ENCODE measurements at regions not wholly inside any gene's neighbourhood (a gene's known extent, or its start where the extent isn't known, plus 50 kb on each side); places are given as distances from the start of the nearest gene placed in this dataset.
"Not testable (repeated sequence)": the region's sequence is repeated elsewhere in the genome, so short reads cannot be mapped to it uniquely, and the experiment has no call there.

GRCh38 chr4:10213481-10213880 is 96.9 kb upstream of the WDR1 start:
- H3K4me3 Mint-ChIP-seq; CTCF ChIA-PET; H3K27me3 Mint-ChIP-seq (ENCODE audit: low read depth); H3K36me3 Mint-ChIP-seq (ENCODE audit: low read depth); intact Hi-C loops (cut with micrococcal nuclease); H3K4me1 Mint-ChIP-seq (ENCODE audit: low read depth); H3K9me3 Mint-ChIP-seq; H3K27ac Mint-ChIP-seq; DNase-seq: not testable (repeated sequence)

- no peaks in the 10 kb centered on the region for H3K36me3 Mint-ChIP-seq (ENCODE audit: low read depth)
- H3K4me3 Mint-ChIP-seq = no peak overlapping the region
- no peaks in the 10 kb centered on the region for H3K9me3 Mint-ChIP-seq
- intact Hi-C loops (cut with micrococcal nuclease) = no loop called here
- no peaks in the 10 kb centered on the region for H3K4me1 Mint-ChIP-seq (ENCODE audit: low read depth)
- H3K27ac Mint-ChIP-seq = no peak overlapping the region
- no peaks in the 10 kb centered on the region for H3K27me3 Mint-ChIP-seq (ENCODE audit: low read depth)
- CTCF ChIA-PET = no interaction called here
- DNase-seq = no peak
Measured at GRCh38 chr4:10212901-10213300, 96.3 kb upstream of the WDR1 start.

GRCh38 chr4:10212400-10212799 is 95.8 kb upstream of the WDR1 start:
- Mint-ChIP-seq H3K27ac (no peak overlapping the region), H3K4me3 (no peak overlapping the region), H3K9me3 (no peaks in the 10 kb centered on the region), H3K27me3 (ENCODE audit: low read depth) (no peaks in the 10 kb centered on the region), H3K36me3 (ENCODE audit: low read depth) (no peaks in the 10 kb centered on the region), H3K4me1 (ENCODE audit: low read depth) (no peaks in the 10 kb centered on the region)
- intact Hi-C loops (cut with micrococcal nuclease) = no loop called here
- no peak for DNase-seq
- CTCF ChIA-PET = no interaction called here

- no peak overlapping the region for H3K4me3 Mint-ChIP-seq
- H3K27ac Mint-ChIP-seq = no peak overlapping the region
- no peak for DNase-seq
- no peaks in the 10 kb centered on the region for H3K4me1 Mint-ChIP-seq (ENCODE audit: low read depth)
- CTCF ChIA-PET = no interaction called here
- no peaks in the 10 kb centered on the region for H3K9me3 Mint-ChIP-seq
- H3K36me3 Mint-ChIP-seq (ENCODE audit: low read depth) = no peaks in the 10 kb centered on the region
- H3K27me3 Mint-ChIP-seq (ENCODE audit: low read depth) = no peaks in the 10 kb centered on the region
- intact Hi-C loops (cut with micrococcal nuclease) = no loop called here
Measured at GRCh38 chr4:10207116-10207515, 90.5 kb upstream of the WDR1 start.

GRCh38 chr4:10205223-10205622 is 88.6 kb upstream of the WDR1 start:
- Mint-ChIP-seq H3K4me3 (no peak overlapping the region), H3K27ac (no peak overlapping the region), H3K4me1 (ENCODE audit: low read depth) (no peaks in the 10 kb centered on the region), H3K9me3 (no peaks in the 10 kb centered on the region), H3K27me3 (ENCODE audit: low read depth) (no peaks in the 10 kb centered on the region), H3K36me3 (ENCODE audit: low read depth) (no peaks in the 10 kb centered on the region)
- DNase-seq = no peak
- intact Hi-C loops (cut with micrococcal nuclease) = no loop called here
- CTCF ChIA-PET = no interaction called here

GRCh38 chr4:10204401-10205058 is 87.9 kb upstream of the WDR1 start:
- no peaks in the 10 kb centered on the region for H3K36me3 Mint-ChIP-seq (ENCODE audit: low read depth)
- no peak for DNase-seq
- intact Hi-C loops (cut with micrococcal nuclease) = no loop called here

GRCh38 chr4:10203851-10204250 is 87.3 kb upstream of the WDR1 start:
- H3K27me3 Mint-ChIP-seq (ENCODE audit: low read depth) = no peaks in the 10 kb centered on the region
- no peaks in the 10 kb centered on the region for H3K4me1 Mint-ChIP-seq (ENCODE audit: low read depth)
- no peak overlapping the region for H3K4me3 Mint-ChIP-seq
- CTCF ChIA-PET = no interaction called here
- H3K36me3 Mint-ChIP-seq (ENCODE audit: low read depth) = no peaks in the 10 kb centered on the region
- no peak for DNase-seq
- no peak overlapping the region for H3K27ac Mint-ChIP-seq
- no peaks in the 10 kb centered on the region for H3K9me3 Mint-ChIP-seq
- intact Hi-C loops (cut with micrococcal nuclease) = no loop called here

More at GRCh38 chr4:10204401-10205058, 87.9 kb upstream of the WDR1 start:
- CTCF ChIA-PET = no interaction called here
- H3K27ac Mint-ChIP-seq = no peak overlapping the region
- H3K4me1 Mint-ChIP-seq (ENCODE audit: low read depth) = no peaks in the 10 kb centered on the region
- no peaks in the 10 kb centered on the region for H3K27me3 Mint-ChIP-seq (ENCODE audit: low read depth)
- no peak overlapping the region for H3K4me3 Mint-ChIP-seq
- H3K9me3 Mint-ChIP-seq = no peaks in the 10 kb centered on the region

GRCh38 chr4:10201381-10202223 is 85.0 kb upstream of the WDR1 start:
- intact Hi-C loops (cut with micrococcal nuclease) = no loop called here
- no peak overlapping the region for H3K4me3 Mint-ChIP-seq
- no peak overlapping the region for H3K27ac Mint-ChIP-seq
- H3K36me3 Mint-ChIP-seq (ENCODE audit: low read depth) = no peaks in the 10 kb centered on the region
- no peaks in the 10 kb centered on the region for H3K27me3 Mint-ChIP-seq (ENCODE audit: low read depth)
- no peak for DNase-seq
- no peaks in the 10 kb centered on the region for H3K4me1 Mint-ChIP-seq (ENCODE audit: low read depth)
- H3K9me3 Mint-ChIP-seq = peaks cover 2% of the 10 kb centered on the region
- CTCF ChIA-PET = no interaction called here

- Mint-ChIP-seq H3K4me1 (ENCODE audit: low read depth) (no peaks in the 10 kb centered on the region), H3K9me3 (peaks cover 2% of the 10 kb centered on the region), H3K36me3 (ENCODE audit: low read depth) (no peaks in the 10 kb centered on the region), H3K27me3 (ENCODE audit: low read depth) (no peaks in the 10 kb centered on the region), H3K27ac (no peak overlapping the region), H3K4me3 (no peak overlapping the region)
- intact Hi-C loops (cut with micrococcal nuclease) = no loop called here
- no peak for DNase-seq
- CTCF ChIA-PET = no interaction called here
Measured at GRCh38 chr4:10200869-10201268, 84.3 kb upstream of the WDR1 start.

GRCh38 chr4:10198365-10198764 is 81.8 kb upstream of the WDR1 start:
- Mint-ChIP-seq H3K27ac (no peak overlapping the region), H3K4me3 (no peak overlapping the region), H3K9me3 (peaks cover 2% of the 10 kb centered on the region), H3K36me3 (ENCODE audit: low read depth) (no peaks in the 10 kb centered on the region), H3K27me3 (ENCODE audit: low read depth) (no peaks in the 10 kb centered on the region), H3K4me1 (ENCODE audit: low read depth) (no peaks in the 10 kb centered on the region)
- intact Hi-C loops (cut with micrococcal nuclease) = no loop called here
- CTCF ChIA-PET = interaction anchor here (0.6 to 0.9 kb wide), 3 partner anchors 105 to 794 kb away, joined by 3 to 4 read pairs (median 3); no protein-coding TSS in a partner anchor
- no peak for DNase-seq

- no peaks in the 10 kb centered on the region for H3K27me3 Mint-ChIP-seq (ENCODE audit: low read depth)
- no peaks in the 10 kb centered on the region for H3K4me1 Mint-ChIP-seq (ENCODE audit: low read depth)
- CTCF ChIA-PET = interaction anchor here (0.8 kb wide), 1 partner anchor 104 kb away, joined by 3 read pairs; no protein-coding TSS in a partner anchor
- H3K9me3 Mint-ChIP-seq = peaks cover 2% of the 10 kb centered on the region
- no peak for DNase-seq
- H3K27ac Mint-ChIP-seq = no peak overlapping the region
- intact Hi-C loops (cut with micrococcal nuclease) = no loop called here
- no peaks in the 10 kb centered on the region for H3K36me3 Mint-ChIP-seq (ENCODE audit: low read depth)
- no peak overlapping the region for H3K4me3 Mint-ChIP-seq
Measured at GRCh38 chr4:10197952-10198351, 81.4 kb upstream of the WDR1 start.

GRCh38 chr4:10196191-10196590 is 79.6 kb upstream of the WDR1 start:
- CTCF ChIA-PET = interaction anchor here (0.6 to 1.2 kb wide), 3 partner anchors 37 to 1376 kb away, joined by 3 to 5 read pairs (median 3); no protein-coding TSS in a partner anchor
- no peak overlapping the region for H3K27ac Mint-ChIP-seq
- intact Hi-C loops (cut with micrococcal nuclease) = no loop called here
- no peaks in the 10 kb centered on the region for H3K4me1 Mint-ChIP-seq (ENCODE audit: low read depth)
- H3K36me3 Mint-ChIP-seq (ENCODE audit: low read depth) = no peaks in the 10 kb centered on the region
- no peak for DNase-seq
- no peaks in the 10 kb centered on the region for H3K27me3 Mint-ChIP-seq (ENCODE audit: low read depth)
- H3K4me3 Mint-ChIP-seq = no peak overlapping the region
- H3K9me3 Mint-ChIP-seq = peaks cover 2% of the 10 kb centered on the region

GRCh38 chr4:10192331-10192730 is 75.7 kb upstream of the WDR1 start:
- no peak overlapping the region for H3K4me3 Mint-ChIP-seq
- no peak for DNase-seq
- peaks cover 2% of the 10 kb centered on the region for H3K9me3 Mint-ChIP-seq
- H3K4me1 Mint-ChIP-seq (ENCODE audit: low read depth) = no peaks in the 10 kb centered on the region
- H3K27ac Mint-ChIP-seq = no peak overlapping the region
- CTCF ChIA-PET = no interaction called here
- no peaks in the 10 kb centered on the region for H3K36me3 Mint-ChIP-seq (ENCODE audit: low read depth)
- intact Hi-C loops (cut with micrococcal nuclease) = loop anchor here (5.0 kb wide), 1 partner anchor 45 kb away; no protein-coding TSS in a partner anchor
- H3K27me3 Mint-ChIP-seq (ENCODE audit: low read depth) = no peaks in the 10 kb centered on the region
